Activated T-helper 9 cell treated with anti-CD3 and anti-CD28 coated beads, Interleukin-2, amount 50 U/mL, for 16 hours (primary cell): ENCODE measurements at regions not wholly inside any gene's neighbourhood (a gene's known extent, or its start where the extent isn't known, plus 50 kb on each side); places are given as distances from the start of the nearest gene placed in this dataset.
"Not testable (repeated sequence)": the region's sequence is repeated elsewhere in the genome, so short reads cannot be mapped to it uniquely, and the experiment has no call there.

Experiments used
- DNase-seq: peaks from one replicate; pipeline ENCODE4 v3.0.0-alpha.2; 2020; ENCODE audit warnings: low read depth

DNA sequence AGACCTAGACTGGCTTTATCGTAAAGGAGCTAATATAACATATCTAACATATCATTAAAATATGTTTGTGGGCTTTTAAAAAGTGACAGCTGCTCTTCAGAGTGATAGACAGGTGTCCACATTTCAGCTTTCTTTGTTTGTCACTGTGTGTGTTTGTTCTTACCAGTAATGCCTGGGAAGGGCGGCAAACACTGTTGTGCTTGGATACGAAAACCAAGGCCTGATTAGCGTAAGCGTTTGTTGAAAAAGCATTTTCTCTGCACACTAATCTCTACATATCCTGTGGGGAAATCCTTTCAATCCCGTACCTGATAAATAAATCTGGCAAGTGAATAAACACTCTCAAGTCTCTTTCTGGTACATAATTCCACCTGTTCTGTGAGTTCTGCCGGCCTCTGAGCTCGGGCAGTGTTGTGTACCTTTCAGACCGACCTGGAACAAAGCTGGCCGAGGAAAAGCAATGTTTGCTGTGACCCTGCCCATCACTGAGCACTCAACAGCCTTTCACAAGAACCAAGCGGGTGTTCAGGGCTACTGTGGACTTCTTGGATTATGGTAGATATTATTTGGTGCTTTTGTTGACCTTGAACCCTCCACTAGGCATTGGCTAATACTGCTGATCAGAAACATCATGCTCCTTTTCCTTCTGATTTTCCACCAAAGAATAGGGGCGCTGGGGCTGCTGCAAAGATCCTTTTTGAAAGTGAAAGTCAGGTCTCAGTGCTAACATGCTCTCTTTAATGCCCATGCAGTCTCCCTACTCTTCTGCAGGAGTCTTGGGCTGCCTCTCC is 100.4 kb downstream of the CD83 start:
- DNase-seq: no peak

DNA sequence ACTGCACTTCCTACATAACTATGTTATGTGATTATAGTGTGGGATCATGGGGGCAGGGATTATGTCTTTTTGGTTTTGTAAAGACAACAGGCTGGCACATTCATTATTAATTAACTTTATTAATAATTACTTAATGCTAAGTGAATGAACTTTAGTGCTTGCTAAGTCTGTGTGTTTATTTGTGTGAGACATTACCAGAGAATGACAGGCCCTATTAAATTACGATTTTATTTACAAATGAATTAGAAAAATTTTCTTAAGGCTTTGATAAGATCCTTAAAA is 100.9 kb downstream of the CD83 start:
- DNase-seq: no peak

DNA sequence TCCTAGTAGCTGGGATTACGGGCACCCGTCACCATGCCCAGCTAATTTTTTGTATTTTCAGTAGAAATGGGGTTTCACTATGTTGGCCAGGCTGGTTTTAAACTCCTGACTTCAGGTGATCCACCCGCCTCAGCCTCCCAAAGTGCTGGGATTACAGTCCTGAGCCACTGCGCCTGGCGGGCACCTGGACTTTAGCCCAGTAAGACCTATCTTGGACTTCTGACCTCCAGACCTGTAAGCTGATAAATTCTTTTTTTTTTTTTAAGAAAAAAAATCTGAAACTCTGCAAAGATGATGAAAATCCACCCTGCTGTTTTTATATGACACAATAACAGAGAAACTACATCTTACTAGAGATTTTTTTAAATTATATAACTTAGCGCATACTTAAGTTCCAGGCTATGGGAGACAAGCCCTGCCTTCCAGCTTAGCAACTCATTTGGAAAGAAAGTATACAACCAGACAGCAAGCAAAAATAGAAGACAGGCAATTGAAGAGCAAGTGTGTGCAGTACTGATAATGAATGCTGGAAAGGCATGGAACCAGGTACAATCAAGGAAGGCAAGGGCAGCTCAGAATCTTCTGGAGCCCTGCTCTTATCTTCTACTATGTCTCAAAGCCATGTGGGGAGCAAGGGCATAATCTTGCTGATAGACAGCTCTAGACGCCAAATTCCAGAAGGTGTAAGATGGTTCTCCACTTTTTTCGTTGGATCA is 104.2 kb downstream of the CD83 start:
- DNase-seq: no peak

DNA sequence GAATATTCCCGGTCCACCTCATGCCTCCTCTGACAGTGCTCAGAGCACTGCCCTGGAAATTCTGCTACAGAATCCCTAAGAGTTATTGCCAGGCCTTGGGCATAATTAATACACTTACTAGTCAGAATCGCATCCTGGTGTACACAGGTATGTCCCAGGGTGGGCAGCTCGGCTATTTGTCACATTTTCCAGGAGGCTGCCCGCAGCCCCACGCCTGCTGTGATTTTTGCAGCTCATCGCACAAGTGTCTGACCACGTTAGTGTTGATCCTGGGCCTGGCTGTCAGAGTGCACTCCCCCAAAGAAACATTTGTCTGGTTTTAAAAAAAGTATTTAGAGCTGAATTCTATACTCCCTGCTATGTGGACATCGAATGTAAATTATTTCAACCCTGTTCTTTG is 105.4 kb downstream of the CD83 start:
- no peak for DNase-seq

DNA sequence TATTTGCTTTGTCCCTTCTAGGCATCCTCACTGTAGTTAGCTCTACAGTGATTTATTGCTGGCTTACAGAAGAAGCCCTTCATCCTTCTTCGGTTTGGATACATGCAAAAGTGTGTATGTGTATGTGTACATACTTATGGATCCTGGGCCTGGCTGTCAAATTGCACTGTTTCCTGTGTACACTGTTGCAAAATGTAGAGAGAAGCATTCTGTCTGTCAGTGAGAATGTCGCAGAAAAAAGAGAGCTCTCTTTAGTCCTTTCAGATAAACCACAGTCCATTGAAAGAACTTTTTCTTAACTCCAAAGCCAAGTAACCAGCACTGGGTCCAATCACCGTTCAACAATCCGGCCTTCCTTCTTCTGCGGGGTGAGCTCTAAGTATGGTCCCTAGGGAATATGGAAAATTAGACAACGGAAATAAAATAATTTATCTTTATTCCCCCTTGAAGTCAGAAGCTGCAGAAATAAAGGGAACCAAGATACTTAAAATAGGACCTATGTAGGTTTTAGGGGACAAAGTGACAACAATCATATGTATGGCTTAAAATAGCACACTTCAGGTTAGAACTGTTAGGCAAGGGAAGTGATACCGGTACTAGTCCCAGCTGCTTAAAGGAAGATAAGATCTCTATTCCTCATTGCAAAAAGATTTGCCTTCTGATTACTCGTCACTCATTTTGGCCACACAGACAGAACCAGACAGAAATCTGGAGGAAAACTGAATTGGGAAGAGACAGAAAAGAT is 107.0 kb downstream of the CD83 start:
- DNase-seq: no peak

DNA sequence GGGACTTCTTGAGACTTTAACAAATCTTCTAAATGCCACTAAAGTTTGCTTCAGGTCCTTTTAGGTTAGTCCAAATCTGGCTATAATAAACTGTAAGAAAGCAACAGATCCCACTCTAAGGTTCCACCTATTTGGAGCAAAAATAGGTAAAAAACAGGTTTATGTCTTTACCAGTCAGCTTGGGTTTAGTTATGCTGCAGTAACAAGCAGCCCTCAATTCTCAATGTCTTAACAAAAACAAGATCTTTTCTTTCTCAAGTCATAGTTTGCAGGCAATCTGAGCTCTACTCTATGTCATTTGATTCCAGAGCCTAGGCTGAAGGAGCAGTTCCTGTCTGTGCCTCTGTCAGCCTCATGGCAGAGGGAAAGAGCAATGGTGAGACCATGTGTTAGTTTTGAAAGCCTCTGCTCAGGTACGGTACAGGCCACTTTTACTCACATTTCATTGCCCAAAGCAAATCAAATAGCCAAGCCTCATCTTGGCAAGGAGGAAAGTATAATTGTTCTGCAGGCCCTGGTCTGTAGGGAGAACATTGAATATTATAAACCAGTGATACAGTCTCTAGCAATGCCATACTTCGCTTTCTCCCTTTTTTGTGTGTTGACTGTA is 108.6 kb downstream of the CD83 start:
- no peak for DNase-seq

DNA sequence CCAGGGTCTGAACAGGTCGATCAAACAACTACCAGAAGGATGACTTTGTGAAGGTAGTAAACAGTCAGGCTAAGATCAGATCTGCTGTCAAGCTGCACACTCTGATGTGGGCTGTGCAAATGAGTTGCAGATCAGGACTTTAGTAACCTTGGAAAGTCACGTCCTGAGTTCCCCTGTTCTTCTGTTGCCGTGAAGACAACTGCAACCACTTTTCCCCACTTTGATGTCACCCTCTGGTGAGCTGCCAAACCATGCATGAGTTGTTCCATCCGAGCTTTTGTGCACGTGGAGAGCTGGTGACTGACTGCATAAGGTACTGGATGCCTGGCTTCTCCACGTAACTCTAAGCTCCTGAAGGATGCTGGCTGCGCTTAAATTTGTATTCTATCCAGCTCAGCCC is 111.0 kb downstream of the CD83 start:
- no peak for DNase-seq

DNA sequence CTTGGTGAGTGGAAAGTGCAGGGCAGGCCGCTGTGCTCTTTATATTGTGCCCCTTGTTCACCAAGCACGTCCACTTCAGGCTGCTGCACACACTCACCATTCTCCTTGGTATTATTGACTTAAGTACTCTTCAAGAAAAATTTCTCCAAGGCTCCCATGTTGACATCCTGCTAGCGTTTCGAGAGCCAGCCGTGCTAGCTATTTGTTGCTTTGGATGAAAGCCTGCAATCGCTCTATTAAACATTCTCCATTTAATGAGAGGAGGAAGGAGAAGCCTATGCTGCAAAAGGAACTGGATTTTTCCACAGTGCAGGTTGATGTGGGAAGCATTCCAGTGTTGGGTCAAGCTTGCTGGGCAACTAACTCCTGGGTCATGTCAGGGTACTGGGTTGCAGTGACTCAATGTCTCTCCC is 113.5 kb downstream of the CD83 start:
- DNase-seq: no peak

DNA sequence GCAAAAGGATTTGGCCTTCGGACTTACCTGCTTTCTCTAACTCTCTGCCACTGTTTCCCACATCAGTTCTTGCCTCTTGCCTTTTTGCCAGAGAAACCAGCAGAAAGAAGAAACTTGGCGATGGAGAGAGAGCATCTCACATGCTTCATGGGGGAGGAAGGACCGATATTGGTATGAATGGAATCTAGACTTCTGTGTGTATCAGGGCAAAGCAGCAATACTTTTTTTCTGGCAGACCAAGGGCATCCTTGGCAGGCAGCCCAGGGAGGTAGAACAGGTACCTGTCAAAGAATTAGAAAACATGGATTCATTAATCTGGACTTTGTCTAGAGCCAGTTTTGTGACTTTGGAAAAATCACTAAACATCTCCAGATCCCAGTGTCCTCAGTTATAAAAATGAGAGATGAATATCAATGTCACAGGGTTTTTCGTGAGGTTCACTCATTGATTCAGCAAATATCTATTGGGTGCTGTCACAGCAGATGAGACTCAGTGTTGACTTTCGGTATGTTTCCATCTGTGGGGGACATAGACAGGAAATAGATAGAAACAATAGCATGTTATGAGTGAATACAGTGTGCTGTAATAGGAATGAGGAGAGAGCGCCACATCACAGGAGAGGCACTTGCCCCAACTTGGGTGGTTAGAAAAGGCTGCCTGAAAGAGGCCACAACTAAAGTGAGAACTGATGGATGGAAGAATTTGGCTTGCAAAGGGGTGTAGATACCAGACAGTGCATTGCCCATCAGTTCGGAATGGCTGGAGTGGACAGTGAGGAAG is 114.1 kb downstream of the CD83 start:
- DNase-seq: no peak

DNA sequence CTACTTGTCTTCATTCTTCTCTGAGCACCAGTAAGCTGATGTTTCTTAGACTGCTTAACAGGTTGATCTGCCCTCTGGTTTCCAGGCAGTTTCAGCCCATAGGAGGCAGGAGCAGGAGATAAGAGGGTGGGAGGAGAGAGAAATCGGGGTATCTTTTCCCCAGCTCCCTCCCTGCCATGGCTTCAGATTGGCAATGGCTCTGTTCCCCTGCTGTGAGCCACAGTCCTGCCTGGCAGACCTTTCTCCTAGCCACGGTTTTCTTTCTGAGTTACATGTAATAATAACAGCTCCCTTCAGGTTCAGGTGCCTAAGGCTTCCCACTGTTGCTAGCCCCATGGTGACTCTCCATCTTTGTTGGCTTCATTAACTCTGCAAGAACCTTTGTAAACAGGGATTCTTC is 115.3 kb downstream of the CD83 start:
- DNase-seq: no peak

DNA sequence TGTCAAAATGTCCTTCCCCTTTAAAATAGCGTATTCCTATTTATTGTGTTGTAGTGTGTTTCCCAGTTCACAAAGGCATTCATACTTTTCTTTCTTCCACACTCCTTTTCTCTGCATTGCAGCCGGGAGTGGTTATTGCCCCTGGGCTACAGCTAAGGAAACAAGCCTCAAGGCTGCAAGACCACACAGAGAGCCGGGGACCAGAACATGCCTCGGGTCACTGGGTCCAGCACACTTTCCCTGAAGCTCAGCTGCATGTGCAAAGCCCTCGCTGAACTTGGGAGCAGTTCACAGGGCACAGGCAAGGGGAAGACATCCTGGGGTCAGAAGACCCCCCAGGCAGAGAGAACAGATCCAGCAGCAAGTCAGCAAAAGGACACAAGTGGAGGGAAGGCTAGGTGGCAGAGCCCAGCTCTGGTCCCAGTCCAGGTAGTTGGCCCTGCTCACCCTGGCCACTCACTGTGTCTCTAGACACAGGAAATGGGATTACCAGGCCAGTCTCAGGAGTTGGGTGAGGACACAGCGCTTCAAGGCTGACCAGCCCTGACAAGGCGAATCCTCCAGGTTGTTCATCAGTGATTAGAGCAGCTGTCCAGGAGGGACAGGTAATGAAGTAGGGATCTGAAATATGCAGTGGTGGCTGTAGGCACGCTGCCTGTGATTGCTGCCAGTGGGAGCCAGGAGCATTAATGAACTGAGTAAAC is 118.2 kb downstream of the CD83 start:
- no peak for DNase-seq

DNA sequence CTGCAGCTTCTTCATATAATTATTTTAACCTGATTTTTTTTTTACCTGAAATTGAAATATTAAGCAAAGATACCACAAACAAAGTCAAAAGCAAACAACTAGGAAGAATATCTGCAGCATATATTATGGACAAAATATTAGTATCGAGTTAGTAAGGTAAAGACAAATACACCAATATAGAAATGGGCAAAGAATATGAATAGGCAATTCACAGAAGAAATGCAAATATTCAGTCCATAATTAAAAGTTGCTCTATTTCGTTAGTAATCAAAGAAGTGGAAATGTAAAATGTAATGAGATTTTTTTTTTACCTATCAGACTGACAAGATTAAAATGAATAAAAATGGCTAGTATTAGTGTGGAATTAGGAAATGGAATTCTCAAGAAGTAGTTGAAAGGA is 121.5 kb downstream of the CD83 start:
- DNase-seq: no peak

DNA sequence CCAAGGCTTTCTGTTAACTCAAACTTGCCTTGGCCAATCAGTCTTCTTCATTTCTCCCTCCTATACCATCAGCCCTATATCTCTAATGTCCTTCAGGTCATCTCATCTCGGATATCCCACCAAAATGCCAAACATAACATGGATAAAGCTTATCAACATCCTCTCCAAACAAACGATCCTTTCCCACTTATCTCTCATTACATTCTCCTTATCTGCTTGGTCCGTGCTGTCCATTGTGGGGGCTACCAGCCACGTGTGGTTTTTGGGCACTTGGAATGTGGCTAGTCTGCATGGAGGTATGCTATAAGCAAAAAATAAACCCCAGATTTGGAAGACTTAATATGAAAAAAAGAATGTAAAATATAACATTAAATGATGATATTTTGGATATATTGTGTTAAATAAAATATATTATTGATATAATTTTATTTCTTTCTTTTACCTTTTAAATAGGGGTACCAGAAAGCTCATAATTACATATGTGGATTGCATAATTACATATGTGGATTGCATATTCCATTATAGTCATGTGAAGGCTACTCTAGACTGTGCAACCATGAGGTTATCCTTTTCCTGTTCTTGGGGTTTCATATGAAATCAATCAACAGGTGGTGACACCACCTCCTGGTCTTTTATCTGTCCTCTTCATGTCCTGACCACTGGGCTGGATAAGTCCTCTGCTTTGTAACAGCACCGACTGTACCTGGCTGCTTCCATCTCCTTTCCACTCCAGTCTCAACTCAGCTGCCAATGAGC is 123.0 kb downstream of the CD83 start:
- no peak for DNase-seq

DNA sequence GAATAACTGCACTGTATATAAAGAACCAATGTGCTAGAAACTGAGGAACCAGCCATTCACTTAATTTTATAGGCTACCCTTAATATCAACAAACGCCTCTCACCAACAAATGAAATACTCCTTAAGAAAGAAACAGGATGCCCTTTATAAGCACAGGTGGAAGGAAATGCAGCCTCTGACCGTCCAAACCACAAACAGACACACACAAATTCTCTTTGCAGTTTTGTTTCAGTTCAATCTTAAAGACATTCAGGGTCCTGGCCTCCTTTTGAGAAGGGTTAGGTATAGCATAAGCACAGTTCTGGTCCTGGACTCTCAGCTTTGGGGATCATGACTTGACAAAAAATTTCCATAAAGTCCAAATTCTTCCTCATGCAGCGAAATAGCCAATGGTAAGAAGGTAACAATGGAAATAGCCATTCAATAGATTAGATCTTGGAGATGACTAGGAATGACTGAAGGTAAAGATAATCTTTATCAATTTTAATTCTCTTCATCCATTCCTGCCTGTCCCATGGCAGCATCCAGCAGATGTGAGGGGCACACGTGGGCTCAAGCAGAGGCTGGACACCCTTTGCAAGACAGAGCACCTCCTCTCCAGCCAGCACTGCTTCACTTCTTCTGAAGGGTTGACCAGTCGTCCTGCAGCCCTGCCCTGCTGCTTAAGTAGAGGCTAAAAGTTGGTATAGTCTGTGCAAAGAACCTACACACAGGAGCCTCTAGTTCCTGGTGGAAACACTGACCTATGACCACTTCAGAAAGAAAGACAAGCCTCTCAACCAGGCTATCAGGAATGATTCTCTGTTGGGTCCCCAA is 123.9 kb downstream of the CD83 start:
- no peak for DNase-seq

DNA sequence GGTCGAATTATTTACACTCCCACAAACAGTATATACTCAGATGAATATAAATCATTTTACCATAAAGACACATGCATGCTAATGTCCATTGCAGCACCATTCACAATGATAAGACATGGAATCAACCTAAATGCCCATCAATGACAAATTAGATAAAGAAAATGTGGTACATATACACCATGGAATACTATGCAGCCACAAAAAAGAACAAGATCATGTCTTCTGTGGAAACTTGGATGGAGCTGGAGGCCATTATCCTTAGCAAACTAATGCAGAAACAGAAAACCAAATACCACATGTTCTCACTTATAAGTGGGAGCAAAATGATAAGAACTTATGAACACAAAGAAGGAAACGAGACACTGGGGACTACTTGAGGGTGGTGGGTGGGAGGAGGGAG is 125.3 kb downstream of the CD83 start:
- DNase-seq: not testable (repeated sequence)

DNA sequence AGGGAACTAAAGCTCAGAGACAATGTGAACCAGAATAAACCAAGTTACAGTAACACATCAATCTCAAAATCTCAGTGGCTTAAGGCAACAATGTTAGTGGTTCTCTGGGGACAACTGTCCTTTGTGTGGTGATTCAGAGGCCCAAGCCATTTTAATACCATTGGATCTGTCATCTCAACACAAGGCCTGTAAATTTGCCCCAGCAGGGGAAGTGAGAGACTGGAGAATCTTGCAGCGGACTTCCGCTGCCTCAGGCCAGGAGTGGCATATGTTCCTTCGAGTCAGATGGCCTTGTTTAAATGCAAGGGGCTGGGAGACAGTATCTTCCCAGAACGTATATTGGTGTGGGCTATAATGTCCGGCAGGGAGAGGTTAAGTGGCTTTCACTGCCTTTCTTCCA is 126.0 kb downstream of the CD83 start:
- DNase-seq: no peak

DNA sequence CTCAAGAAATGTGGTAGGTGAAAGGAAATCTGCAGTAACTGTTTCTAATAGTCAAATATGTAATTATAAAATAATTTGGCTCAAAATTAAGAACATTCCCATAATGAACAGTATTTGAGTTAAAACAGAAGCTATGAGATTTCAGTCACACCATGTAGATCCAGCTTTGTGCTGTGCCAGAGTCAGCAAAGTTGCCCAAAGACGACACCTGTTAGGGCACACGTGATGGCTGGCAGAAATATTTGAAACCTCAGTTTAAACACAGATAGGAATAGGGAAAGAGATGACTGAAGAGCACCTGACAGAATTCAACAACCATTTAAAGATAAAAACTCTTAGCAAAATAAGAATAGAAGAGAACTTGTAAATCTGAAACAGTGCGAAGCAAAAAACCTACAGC is 129.3 kb downstream of the CD83 start:
- no peak for DNase-seq

DNA sequence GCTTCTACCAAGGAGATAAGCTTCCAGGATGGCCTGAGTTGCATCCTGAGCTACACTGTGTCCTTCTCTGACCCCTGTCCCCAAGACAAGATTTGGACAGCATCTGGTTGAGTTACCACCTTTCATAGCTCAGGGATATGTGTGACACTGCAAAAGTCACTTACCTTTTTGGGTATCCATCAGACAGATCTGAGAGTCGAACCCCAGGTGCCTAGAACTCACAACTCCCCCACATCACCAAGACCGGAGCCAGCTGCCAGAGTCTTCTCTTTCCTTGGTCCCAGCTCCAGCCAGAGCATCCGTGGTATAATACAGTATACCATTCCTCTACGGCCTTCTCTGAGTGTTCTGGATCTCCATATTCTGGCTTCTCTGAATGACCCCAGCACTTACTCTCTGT is 133.0 kb downstream of the CD83 start:
- no peak for DNase-seq

DNA sequence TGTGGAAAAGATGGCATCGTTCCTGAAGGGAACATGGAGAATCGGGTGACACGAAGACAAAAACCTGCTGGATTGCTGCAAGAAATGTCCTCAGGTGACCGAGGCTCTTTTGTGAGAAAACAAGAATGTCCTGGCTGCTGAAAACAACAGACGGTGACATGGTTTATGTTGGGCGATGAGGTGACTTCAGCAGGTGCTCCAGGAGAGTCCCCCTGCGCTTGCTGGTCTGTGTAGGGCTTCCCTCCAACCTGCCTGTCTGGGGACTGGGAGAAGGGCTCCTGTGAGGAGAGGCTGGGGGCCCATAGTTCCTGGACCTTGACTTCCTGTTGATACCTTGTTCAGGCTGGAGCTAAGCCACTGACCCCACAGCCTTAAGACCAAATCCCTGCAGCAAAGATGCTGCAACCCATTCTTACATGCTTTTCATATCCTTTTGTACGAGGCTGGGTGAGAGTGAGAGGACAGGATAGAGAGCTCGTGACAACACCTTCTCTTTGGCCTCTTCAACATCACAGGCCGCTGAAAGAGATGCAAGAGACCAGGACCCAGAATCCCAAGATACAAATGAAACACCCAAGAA is 134.8 kb downstream of the CD83 start:
- DNase-seq: no peak
